Left colon (tissue), 2 donors: ENCODE measurements at regions not wholly inside any gene's neighbourhood (a gene's known extent, or its start where the extent isn't known, plus 50 kb on each side); places are given as distances from the start of the nearest gene placed in this dataset.

ENCODE experiments used
- ATAC-seq: fragments of 200-7000 bp; cut with Tn5 transposase; one replicate; pipeline ENCODE4 v1.9.1; 2020; ENCODE audit warnings: mild to moderate bottlenecking, moderate library complexity
- DNase-seq, 2 donors: peaks; one replicate each; pipeline ENCODE4 v3.0.0-alpha.2; 2020
- intact Hi-C, 2 donors: fragments of 100-400 bp; cut with DNase I in 1 of 2; cut with micrococcal nuclease in 1 of 2; formaldehyde crosslinking; loops; one replicate each; pipeline versions ENCODE4 v1.11.2 to v1.14.0; 2022; cut with DNase I, micrococcal nuclease
- donor health status: DM: no; HTN: no; CAD: no.
- donor health status: DM: yes; HTN: yes; CAD: no.

DNA sequence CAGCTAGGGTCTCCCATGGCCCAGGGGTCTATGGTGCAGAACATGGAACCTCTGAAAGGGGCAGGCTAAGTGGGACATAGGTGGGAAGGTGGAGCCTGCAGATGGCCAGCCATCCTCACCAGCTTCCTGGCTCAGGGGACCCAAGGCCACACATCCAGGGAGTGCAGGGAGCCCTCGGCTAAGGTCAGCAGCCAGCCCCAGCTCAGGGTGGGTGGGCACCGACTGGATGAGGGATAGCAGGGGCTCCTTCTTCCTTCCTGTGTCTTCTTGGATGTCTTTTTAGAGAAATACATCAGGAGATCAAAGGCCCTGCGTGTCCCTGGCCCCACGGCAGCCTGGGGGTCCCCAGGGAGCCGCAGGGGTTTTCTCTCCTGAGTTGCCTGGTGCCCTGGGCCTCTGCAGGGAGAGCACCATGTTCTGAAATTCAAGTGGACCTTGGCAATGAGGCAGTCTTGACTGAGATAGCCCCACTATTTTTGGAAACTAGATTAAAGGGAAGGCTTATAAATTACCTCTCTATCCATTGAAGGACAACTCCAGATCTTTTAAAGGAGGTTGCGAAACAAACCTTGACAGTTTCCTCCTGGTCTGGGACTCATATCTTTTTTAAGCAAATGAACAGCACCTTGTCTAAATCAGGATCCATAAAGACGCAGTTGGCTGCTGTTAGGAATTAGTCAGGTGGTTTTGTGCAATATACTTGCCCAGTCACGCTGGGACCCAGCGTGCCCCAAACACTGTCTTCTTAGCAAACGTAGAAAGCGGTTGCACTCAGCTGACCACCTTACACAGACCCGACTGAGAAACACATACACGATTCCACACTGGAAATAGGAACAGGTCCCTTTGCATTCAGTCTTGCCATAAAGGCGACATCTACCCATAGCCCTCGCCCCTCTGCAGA, 242.3 kb downstream of the TOMM20 start:
- intact Hi-C loops = no loop called here
- no peak for ATAC-seq
- DNase-seq = no peak

DNA sequence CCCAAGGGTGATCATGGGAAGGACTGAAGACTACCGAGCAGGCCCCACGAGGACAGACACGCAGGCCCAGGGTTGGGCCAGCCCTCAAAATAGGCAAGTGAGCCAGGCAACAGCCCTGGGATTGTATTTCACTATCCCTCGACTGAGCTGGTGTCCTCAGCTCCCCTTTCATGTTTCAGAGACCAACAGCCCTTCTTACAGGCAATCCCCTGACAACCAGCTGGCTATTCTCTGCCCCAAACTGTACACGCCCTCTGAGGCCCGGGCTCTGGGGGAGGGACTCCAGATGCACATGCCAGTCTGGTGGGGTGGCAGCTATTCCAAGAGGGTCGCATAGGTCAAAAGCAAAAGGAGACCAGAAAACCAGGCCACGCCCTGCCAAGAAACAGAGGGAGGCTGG, 243.0 kb downstream of the TOMM20 start:
- DNase-seq = no peak
- ATAC-seq = no peak
- intact Hi-C loops = no loop called here

DNA sequence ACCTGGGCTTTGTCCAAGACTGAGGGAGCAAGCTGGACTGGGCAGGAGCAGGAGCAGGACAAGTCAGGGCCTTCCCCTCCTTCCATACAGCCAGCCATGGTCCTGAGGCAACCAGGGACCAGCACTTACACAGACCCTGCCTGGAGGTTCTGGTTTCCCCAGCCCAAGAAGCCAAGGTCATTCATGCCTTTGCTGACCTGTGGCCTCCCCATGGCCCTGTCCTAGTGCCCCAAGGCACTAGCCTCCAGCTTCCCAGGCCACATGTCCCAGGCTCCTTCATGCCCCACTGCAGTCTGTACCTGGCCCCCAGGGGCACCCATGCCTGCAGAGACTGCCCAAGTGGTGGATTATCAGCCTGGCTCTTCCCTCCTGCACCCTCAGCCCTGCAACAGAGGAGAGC, 243.9 kb downstream of the TOMM20 start:
- intact Hi-C loops = no loop called here
- DNase-seq = no peak
- ATAC-seq = no peak

DNA sequence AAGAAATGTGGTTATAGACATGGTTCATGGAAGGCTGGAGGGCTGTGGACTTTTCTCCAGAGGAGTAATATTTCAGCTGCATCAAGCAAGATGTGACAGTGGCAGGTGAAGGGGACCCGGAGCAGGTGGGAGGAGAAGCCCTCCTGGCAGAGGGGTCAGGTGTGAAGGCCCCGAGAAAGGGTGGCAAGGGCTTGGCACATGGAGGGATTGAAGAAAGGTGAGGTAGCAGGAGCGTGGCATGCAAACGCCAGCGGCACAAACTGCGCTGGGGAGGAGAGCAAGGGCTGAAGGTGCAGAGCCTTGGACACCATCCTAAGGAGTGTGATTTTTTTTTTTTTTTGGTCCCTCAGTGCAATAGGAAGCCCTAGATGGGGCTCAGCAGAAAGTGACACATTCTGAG, 244.6 kb downstream of the TOMM20 start:
- peak in 1 of 2 donors; percentile 3 for DNase-seq
- ATAC-seq = no peak
- intact Hi-C loops = no loop called here

DNA sequence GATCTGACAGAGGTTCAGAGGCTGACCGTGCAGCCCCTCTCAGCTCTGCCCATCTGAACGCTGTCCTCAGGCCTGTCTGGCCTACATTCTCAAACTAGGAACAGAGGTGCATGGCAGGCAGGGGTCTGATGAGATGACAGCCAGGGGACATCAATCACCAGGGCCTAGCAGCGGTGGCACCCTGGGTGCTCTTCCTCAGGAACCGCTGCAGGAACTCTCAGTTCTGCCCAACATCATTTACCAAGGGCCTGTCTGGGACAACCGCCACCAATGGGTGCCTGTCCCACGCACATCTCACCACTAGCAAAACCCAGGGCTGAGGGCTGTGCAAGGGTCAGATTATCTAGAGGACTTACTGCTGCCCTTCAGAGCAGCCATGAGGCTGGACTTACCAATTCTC, 245.7 kb downstream of the TOMM20 start:
- intact Hi-C loops = no loop called here
- DNase-seq (no peak), ATAC-seq (no peak)

DNA sequence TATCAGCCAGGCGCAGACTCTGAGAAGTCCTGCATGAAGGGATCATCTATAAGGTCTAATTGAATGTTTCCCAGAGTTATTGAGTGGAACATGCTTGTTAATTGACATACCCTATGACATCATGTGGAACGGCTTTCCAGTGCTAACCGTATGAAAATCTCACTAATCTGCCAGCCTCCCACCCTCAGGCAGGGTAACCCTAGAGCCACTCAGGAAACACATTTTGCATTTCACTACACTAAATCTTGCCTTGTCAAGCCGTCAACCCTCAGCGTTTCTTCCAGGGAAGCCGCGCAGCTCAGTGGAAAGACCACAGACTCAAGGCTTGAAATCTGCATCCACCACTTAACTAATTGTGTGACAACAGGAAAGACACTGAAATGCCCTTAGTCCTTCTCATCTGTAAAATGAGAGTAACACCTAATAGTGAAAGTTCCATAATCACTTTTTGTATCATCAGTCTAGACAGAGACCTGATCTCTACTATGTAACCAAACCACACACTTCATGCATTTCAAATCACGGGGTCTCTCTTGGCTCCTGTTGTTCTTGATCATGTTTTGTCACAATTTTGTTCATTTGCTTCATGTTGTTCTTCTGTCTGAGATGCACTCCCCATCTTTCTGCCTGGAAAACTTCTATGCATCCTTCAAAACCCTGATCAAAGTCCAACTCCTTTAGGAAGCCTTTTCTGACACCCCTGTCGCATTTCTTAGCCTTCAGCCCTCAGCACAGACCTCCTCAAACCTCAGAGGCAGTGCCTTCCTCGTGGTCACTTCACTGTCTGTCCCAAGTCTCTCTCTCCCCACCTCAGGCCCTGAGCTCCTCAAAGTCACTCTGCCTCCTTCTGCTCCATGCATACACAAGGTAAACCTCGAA, 246.5 kb downstream of the TOMM20 start:
- no peak for DNase-seq

DNA sequence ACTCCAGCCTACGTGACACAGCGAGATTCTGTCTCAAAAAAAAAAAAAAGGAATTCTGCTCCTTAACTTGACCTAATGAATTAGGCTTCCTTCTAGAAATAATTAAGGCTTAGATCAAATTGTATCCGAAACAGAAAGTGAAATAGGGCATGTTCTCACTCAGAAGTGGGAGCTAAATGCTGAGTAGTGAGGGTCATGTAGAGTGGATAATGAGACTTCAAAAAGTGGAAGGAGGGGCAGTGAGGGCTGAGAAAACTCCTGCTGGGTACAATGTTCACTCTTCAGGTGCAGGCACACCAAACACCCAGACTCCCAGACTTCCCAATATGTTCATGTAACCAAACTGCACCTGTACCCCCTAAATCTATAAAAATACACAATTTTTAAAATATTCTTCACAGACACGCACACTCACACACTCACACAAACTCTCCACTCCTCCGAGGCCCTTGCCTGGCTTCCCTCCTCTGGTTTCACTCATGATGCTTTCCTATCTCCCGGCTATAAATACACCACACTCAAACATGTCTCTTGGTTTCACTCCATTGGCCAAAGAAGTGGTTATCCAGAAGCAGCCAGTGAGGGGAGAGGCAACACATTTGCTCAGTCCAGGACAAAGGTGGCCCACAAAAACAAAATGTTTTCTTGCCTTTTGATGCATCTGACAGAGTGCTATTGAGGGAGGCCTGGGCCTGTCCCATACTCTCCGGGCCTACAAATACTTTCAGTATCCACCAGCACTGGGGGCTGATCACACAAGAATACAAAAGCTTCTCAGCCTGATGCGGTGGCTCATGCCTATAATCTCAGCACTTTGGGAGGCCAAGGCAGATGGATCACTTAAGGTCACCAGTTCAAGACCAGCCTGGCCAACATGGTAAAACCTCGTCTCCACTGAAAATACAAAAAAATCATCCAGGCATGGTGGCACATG, 249.2 kb downstream of the TOMM20 start:
- ATAC-seq (peak; percentile 23), DNase-seq (no peak)
- intact Hi-C loops = no loop called here

More for the DNA sequence above, 246.5 kb downstream of the TOMM20 start:
- ATAC-seq = no peak
- intact Hi-C loops = no loop called here

DNA sequence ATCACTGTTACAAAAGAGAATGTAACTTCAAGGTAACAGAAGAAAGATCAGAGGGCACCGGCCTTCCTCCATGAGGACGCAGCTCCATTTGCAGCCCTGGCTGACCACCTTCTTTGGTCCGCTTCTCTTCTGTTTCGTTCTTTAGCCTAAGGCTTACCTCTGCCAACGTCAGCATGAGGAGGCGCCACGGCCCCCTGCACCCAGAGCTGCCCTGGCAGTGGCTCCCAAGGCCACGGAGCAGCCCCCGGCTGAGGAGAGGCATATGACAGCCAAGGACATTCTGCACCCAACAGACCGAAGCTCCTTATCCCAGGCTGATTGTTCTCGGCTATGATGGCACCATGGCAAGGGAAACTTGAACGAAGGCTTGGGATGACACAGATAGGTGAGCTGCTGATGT, 250.3 kb downstream of the TOMM20 start:
- no peak for DNase-seq
- ATAC-seq = no peak
- intact Hi-C loops = no loop called here

DNA sequence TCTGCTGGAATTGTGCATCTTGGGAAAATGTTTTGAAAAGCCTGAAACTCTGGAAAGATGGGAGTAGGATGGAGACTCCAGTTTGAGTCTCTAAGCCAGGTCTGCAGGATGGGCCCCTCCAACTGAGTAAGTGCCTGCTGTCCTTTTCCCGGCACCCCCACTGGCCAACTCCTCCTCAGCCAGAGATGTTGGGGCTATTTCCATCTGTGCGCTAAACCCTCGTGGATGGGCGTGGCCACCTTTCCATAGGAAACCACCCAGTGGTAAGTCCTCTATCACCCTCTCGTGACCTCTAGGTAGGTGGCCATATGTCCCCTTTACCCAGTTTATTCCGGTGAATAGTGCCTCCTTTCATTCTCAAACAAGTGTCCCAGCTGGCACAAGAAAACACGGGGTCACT, 250.9 kb downstream of the TOMM20 start:
- intact Hi-C loops = no loop called here
- ATAC-seq = no peak
- DNase-seq = no peak

DNA sequence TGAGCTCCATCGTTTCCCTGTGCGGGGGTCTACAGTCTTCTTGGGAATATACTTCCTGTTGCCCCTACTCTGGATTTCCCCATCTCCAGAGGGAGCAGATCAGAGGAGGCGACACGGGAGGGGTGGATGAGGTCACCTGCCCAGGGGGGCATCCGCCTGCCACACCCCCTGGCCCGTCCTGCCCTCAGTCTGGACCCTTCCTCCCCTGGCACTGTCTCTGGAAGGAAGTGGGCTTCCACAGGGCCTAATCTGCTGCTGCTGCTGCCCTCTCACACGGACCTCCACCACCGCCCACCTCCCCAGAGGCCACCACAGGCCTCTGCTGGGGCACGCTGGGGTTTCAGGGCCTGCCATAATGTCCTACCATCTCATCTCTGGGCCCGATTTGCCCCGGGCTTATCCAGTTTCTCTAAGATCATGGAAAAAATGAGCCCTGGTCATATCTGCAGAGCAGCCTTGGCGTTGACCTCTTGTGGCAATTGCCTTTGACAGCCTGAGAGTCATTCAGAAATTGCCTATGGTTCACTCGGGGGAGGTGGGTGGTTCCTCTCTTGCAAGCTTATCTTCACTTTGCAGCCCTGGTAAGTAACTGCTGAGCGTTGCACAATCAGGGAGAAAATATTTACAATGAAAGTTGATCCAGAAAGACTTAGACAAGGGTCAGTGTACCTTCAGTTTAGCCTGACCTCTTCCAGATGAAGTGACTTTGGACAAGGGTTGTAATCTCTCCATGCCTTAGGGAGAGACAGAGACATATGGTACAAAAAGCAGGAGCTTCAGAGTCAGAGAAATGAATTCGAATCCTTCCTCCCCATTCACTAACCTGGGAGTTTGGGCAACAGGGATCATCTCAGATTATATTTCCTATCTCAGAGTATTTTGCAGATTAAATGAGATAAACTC, 252.4 kb downstream of the TOMM20 start:
- ATAC-seq (peak; percentile 83), DNase-seq (peak in 1 of 2 donors; percentile 64)

DNA sequence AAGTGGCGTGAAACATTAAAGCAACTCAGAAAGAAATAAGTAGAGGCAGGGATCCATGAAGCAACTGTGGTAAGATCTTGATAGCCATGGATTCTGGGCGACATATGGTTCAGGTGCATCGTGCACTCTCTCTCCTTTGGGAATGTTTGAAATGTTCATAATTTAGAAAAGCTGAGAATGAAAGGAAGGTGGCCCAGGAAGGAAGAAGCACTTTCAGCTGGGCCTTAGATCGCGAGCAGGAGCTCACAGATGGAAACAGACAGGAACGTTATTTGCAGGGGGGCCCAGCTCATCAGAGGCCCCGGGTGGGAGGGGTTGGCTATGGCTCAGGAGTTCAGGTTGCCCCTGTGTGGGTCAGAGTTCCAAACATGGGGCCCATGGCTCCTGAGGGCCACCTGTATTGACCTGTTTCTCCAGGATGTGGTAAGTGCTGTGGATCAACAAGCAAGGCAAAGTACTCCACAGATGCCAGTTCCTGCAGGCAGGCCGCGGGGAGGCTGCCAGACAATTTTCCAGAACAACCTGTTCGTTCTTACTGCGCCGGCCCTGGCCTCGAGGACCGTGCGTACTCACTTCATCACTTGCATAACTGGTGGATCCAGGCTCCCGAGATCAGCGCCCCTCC, 253.2 kb downstream of the TOMM20 start:
- intact Hi-C loops = no loop called here
- DNase-seq (no peak), ATAC-seq (no peak)

More for the DNA sequence above, 252.4 kb downstream of the TOMM20 start:
- intact Hi-C loops = no loop called here

DNA sequence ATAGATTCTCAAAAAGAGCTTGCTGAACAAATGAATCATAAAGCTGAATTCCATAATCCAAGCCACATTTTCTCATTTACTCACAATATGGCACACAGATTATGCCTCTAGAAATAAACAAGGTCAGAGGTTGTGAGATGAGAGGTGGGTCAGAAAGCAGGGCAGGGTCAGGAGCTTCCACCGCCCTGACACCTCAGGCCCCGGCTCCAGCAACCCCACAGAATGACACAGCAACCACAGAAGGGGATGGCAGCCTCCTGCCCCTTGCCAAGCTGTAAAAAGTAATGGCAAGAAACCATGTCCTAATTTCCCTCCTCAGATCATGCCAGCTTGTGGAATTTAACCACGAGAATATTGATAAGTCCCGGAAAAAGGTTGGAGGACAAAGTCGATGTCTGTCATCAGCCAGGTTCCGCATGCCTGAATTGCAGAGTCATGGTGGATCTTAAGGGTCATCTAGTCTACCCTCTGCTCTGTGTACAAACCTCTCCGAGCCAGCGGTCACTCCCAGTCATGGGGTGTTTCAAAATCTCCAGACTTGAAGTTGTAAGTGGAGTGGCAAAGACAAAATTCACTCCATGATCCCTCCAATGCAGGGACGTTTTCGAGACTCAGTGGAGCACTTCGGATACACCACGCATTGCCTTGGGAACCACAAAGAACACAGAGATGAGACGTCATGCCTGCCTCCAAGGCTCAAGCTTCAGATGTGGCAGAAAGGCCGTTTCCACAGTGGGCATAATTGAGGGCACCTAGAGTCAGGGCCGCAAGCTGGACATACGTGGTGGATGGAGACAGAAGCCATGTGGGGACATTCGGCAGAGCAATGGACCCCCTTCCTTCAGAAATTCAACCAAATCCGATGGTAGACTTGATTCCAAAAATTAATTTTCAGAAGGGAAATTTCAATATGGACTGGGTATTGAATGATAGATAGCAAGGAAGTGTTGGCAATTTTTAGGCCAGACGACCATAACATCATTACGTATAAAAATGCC, 254.0 kb downstream of the TOMM20 start:
- DNase-seq (no peak), ATAC-seq (no peak)
- intact Hi-C loops = no loop called here

DNA sequence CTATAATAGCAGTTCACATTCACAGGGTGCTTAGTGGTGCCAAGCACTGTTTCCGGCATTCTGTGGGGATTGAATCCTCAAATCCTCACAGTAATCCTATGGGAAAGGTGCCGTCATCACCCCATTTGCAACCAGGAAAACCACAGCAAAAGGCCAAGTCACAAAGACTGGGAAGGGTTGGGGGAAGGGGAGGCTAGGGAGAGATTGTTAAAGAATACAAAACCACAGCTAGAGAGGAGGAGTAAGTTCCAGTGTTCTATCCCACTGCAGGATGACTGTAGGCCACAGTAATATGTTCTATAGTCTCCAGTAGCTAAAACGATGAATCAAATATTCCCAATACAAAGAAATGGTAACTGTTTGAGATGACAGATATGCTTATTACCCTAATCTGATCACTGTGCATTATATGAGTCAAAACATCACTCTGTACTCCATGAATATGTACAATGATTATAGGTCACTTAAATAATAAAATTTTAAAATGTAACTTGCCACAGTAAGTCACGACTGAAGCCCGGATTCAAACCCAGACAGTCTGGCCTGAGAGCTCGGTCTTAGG, 256.8 kb downstream of the TOMM20 start:
- intact Hi-C loops = no loop called here
- ATAC-seq = no peak

DNA sequence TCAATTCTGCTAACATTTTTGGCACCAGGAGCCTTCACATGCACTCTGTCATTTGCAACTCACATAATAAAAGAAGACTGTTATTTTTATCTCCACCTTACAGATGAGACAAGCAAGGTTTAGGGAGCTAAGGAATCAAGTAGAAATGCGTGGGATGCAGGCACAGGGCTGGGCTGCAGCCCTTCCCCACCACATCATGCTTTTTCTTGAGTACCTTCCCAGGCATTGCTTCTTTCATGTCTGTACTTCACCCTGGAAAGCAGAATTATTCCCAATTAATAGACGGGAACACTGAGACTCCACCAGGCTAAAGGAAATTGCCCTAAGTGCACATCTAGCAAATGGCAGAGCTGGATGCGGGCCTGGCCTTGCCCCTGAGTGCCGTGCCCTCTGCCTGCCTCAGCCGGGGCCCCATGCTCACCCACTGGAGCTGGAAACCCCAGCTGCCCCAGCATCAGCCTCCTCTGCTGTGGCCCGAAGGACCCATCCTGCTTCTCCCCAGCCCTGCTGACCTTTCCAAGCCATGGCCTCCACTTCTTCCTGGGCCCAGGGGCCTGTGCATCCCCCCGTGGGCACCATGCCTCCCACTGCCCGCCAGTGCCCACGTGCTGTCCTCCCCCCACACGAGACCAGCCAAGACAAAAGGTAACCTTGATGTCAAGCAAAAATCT, 257.5 kb downstream of the TOMM20 start:
- no peak for ATAC-seq
- intact Hi-C loops = no loop called here
- DNase-seq = no peak

More for the DNA sequence above, 256.8 kb downstream of the TOMM20 start:
- no peak for DNase-seq
